Right lobe of liver (tissue), 4 donors: ENCODE measurements at regions not wholly inside any gene's neighbourhood (a gene's known extent, or its start where the extent isn't known, plus 50 kb on each side); places are given as distances from the start of the nearest gene placed in this dataset.

Experiments
- CTCF ChIP-seq, 4 donors: fragments of 200-600 bp in 3 of 4; fragments of 450-650 bp in 1 of 4; IDR thresholded peaks; one replicate each; pipeline versions ENCODE4 v1.5.1 to v1.8.0; 2016 to 2022; ENCODE audit warnings: antibody characterized with exemption in 4 of 4, mild to moderate bottlenecking in 2 of 4
- POLR2A ChIP-seq: fragments of 450-650 bp; IDR thresholded peaks from one replicate; pipeline ENCODE4 v1.6.1; 2017; ENCODE audit warnings: antibody characterized with exemption, mild to moderate bottlenecking
- donor health status: DM: no; HTN: no; CAD: no.
- donor health status: DM: no; HTN: no; CAD: no.
- donor health status: DM: no; HTN: yes; CAD: no.

- no peak for TF ChIP-seq POLR2A
- TF ChIP-seq CTCF (IDR thresholded peaks at IDR 0.05): no peak
Measured at GRCh38 chr18:10195529-10195928, 258.9 kb upstream of the APCDD1 start.
